ENCODE measurements at regions not wholly inside any gene's neighbourhood (a gene's known extent, or its start where the extent isn't known, plus 50 kb on each side); places are given as distances from the start of the nearest gene placed in this dataset.

- WGBS (ENCODE audit: insufficient coverage) = no CpG with 5 or more reads among the region's 5 CpGs
- Histone ChIP-seq H3K4me3 (ENCODE audit: low read length) (no peak overlapping the region), H3K36me3 (ENCODE audit: control insufficient read depth, insufficient read depth, low read length) (no peaks in the 10 kb centered on the region), H3K27me3 (ENCODE audit: control insufficient read depth, insufficient read depth, low read length) (no peaks in the 10 kb centered on the region), H3K9me3 (replicated peaks; ENCODE audit: control insufficient read depth, low read depth, low read length) (no peaks in the 10 kb centered on the region), H3K4me1 (ENCODE audit: control insufficient read depth, insufficient read depth, low read length) (no peaks in the 10 kb centered on the region), H3K27ac (ENCODE audit: low read length) (no peak overlapping the region)
- no peak for DNase-seq
Observed at GRCh38 chr3:182248349-182248880, 536.7 kb downstream of the SOX2 start.

- Histone ChIP-seq H3K27ac (ENCODE audit: low read length) (no peak overlapping the region), H3K4me3 (ENCODE audit: low read length) (no peak overlapping the region), H3K4me1 (ENCODE audit: control insufficient read depth, insufficient read depth, low read length) (no peaks in the 10 kb centered on the region), H3K36me3 (ENCODE audit: control insufficient read depth, insufficient read depth, low read length) (no peaks in the 10 kb centered on the region), H3K9me3 (replicated peaks; ENCODE audit: control insufficient read depth, low read depth, low read length) (no peaks in the 10 kb centered on the region), H3K27me3 (ENCODE audit: control insufficient read depth, insufficient read depth, low read length) (no peaks in the 10 kb centered on the region)
- no peak for DNase-seq
- WGBS (ENCODE audit: insufficient coverage) = no CpG with 5 or more reads among the region's 5 CpGs
Observed at GRCh38 chr3:182252802-182253201, 540.5 kb upstream of the ATP11B start.

GRCh38 chr3:182255158-182255557 is 538.1 kb upstream of the ATP11B start:
- no peak for DNase-seq
- Histone ChIP-seq H3K4me3 (ENCODE audit: low read length) (no peak overlapping the region), H3K36me3 (ENCODE audit: control insufficient read depth, insufficient read depth, low read length) (no peaks in the 10 kb centered on the region), H3K27ac (ENCODE audit: low read length) (no peak overlapping the region), H3K9me3 (replicated peaks; ENCODE audit: control insufficient read depth, low read depth, low read length) (no peaks in the 10 kb centered on the region), H3K27me3 (ENCODE audit: control insufficient read depth, insufficient read depth, low read length) (peaks cover 5% of the 10 kb centered on the region), H3K4me1 (ENCODE audit: control insufficient read depth, insufficient read depth, low read length) (no peaks in the 10 kb centered on the region)
- no CpG with 5 or more reads among the region's 2 CpGs for WGBS (ENCODE audit: insufficient coverage)

GRCh38 chr3:182257361-182257760 is 535.9 kb upstream of the ATP11B start:
- peaks cover 5% of the 10 kb centered on the region for H3K27me3 ChIP-seq (ENCODE audit: control insufficient read depth, insufficient read depth, low read length)
- H3K4me3 ChIP-seq (ENCODE audit: low read length) = no peak overlapping the region
- no peaks in the 10 kb centered on the region for H3K4me1 ChIP-seq (ENCODE audit: control insufficient read depth, insufficient read depth, low read length)
- no peaks in the 10 kb centered on the region for H3K9me3 ChIP-seq (replicated peaks; ENCODE audit: control insufficient read depth, low read depth, low read length)
- no peak overlapping the region for H3K27ac ChIP-seq (ENCODE audit: low read length)
- WGBS (ENCODE audit: insufficient coverage) = no CpG with 5 or more reads among the region's 4 CpGs
- no peaks in the 10 kb centered on the region for H3K36me3 ChIP-seq (ENCODE audit: control insufficient read depth, insufficient read depth, low read length)
- DNase-seq = no peak

- H3K9me3 ChIP-seq (replicated peaks; ENCODE audit: control insufficient read depth, low read depth, low read length) = no peaks in the 10 kb centered on the region
- H3K4me3 ChIP-seq (ENCODE audit: low read length) = no peak overlapping the region
- H3K27me3 ChIP-seq (ENCODE audit: control insufficient read depth, insufficient read depth, low read length) = peaks cover 5% of the 10 kb centered on the region
- WGBS (ENCODE audit: insufficient coverage) = no CpG with 5 or more reads among the region's 3 CpGs
- no peaks in the 10 kb centered on the region for H3K4me1 ChIP-seq (ENCODE audit: control insufficient read depth, insufficient read depth, low read length)
- H3K27ac ChIP-seq (ENCODE audit: low read length) = no peak overlapping the region
- peak; percentile 64 for DNase-seq
- H3K36me3 ChIP-seq (ENCODE audit: control insufficient read depth, insufficient read depth, low read length) = no peaks in the 10 kb centered on the region
Observed at GRCh38 chr3:182258538-182259177, 534.6 kb upstream of the ATP11B start.

GRCh38 chr3:182259579-182259978 is 533.7 kb upstream of the ATP11B start:
- Histone ChIP-seq H3K36me3 (ENCODE audit: control insufficient read depth, insufficient read depth, low read length) (no peaks in the 10 kb centered on the region), H3K4me1 (ENCODE audit: control insufficient read depth, insufficient read depth, low read length) (no peaks in the 10 kb centered on the region), H3K9me3 (replicated peaks; ENCODE audit: control insufficient read depth, low read depth, low read length) (no peaks in the 10 kb centered on the region), H3K27me3 (ENCODE audit: control insufficient read depth, insufficient read depth, low read length) (peaks cover 5% of the 10 kb centered on the region), H3K4me3 (ENCODE audit: low read length) (no peak overlapping the region), H3K27ac (ENCODE audit: low read length) (no peak overlapping the region)
- peak; percentile 58 for DNase-seq
- WGBS (ENCODE audit: insufficient coverage) = 20% methylated on average over 16 of the region's 17 CpGs

- Histone ChIP-seq H3K4me3 (ENCODE audit: low read length) (no peak overlapping the region), H3K27me3 (ENCODE audit: control insufficient read depth, insufficient read depth, low read length) (peaks cover 5% of the 10 kb centered on the region), H3K27ac (ENCODE audit: low read length) (no peak overlapping the region), H3K36me3 (ENCODE audit: control insufficient read depth, insufficient read depth, low read length) (no peaks in the 10 kb centered on the region), H3K9me3 (replicated peaks; ENCODE audit: control insufficient read depth, low read depth, low read length) (no peaks in the 10 kb centered on the region), H3K4me1 (ENCODE audit: control insufficient read depth, insufficient read depth, low read length) (no peaks in the 10 kb centered on the region)
- no peak for DNase-seq
- no CpG with 5 or more reads among the region's 7 CpGs for WGBS (ENCODE audit: insufficient coverage)
Observed at GRCh38 chr3:182261041-182261440, 532.3 kb upstream of the ATP11B start.

GRCh38 chr3:182268711-182269110 is 524.6 kb upstream of the ATP11B start:
- no peak overlapping the region for H3K4me3 ChIP-seq (ENCODE audit: low read length)
- no peak overlapping the region for H3K27ac ChIP-seq (ENCODE audit: low read length)
- no peaks in the 10 kb centered on the region for H3K4me1 ChIP-seq (ENCODE audit: control insufficient read depth, insufficient read depth, low read length)
- DNase-seq = no peak
- no peaks in the 10 kb centered on the region for H3K36me3 ChIP-seq (ENCODE audit: control insufficient read depth, insufficient read depth, low read length)
- H3K27me3 ChIP-seq (ENCODE audit: control insufficient read depth, insufficient read depth, low read length) = no peaks in the 10 kb centered on the region
- H3K9me3 ChIP-seq (replicated peaks; ENCODE audit: control insufficient read depth, low read depth, low read length) = no peaks in the 10 kb centered on the region
- WGBS (ENCODE audit: insufficient coverage) = 100% methylated on average over 1 of the region's 4 CpGs

- DNase-seq = peak; percentile 1
- Histone ChIP-seq H3K9me3 (replicated peaks; ENCODE audit: control insufficient read depth, low read depth, low read length) (no peaks in the 10 kb centered on the region), H3K4me3 (ENCODE audit: low read length) (no peak overlapping the region), H3K27ac (ENCODE audit: low read length) (no peak overlapping the region), H3K36me3 (ENCODE audit: control insufficient read depth, insufficient read depth, low read length) (no peaks in the 10 kb centered on the region), H3K4me1 (ENCODE audit: control insufficient read depth, insufficient read depth, low read length) (no peaks in the 10 kb centered on the region), H3K27me3 (ENCODE audit: control insufficient read depth, insufficient read depth, low read length) (no peaks in the 10 kb centered on the region)
- 23% methylated on average over 1 of the region's 4 CpGs for WGBS (ENCODE audit: insufficient coverage)
Observed at GRCh38 chr3:182276512-182276911, 516.8 kb upstream of the ATP11B start.

- no peak for DNase-seq
- no peaks in the 10 kb centered on the region for H3K9me3 ChIP-seq (replicated peaks; ENCODE audit: control insufficient read depth, low read depth, low read length)
- H3K4me3 ChIP-seq (ENCODE audit: low read length) = no peak overlapping the region
- no peak overlapping the region for H3K27ac ChIP-seq (ENCODE audit: low read length)
- WGBS (ENCODE audit: insufficient coverage) = 32% methylated on average over 3 of the region's 5 CpGs
- no peaks in the 10 kb centered on the region for H3K36me3 ChIP-seq (ENCODE audit: control insufficient read depth, insufficient read depth, low read length)
- H3K27me3 ChIP-seq (ENCODE audit: control insufficient read depth, insufficient read depth, low read length) = no peaks in the 10 kb centered on the region
- no peaks in the 10 kb centered on the region for H3K4me1 ChIP-seq (ENCODE audit: control insufficient read depth, insufficient read depth, low read length)
Observed at GRCh38 chr3:182284793-182285192, 508.5 kb upstream of the ATP11B start.

GRCh38 chr3:182292591-182292990 is 500.7 kb upstream of the ATP11B start:
- no peaks in the 10 kb centered on the region for H3K27me3 ChIP-seq (ENCODE audit: control insufficient read depth, insufficient read depth, low read length)
- no peaks in the 10 kb centered on the region for H3K4me1 ChIP-seq (ENCODE audit: control insufficient read depth, insufficient read depth, low read length)
- no peak for DNase-seq
- H3K36me3 ChIP-seq (ENCODE audit: control insufficient read depth, insufficient read depth, low read length) = no peaks in the 10 kb centered on the region
- H3K4me3 ChIP-seq (ENCODE audit: low read length) = no peak overlapping the region
- H3K9me3 ChIP-seq (replicated peaks; ENCODE audit: control insufficient read depth, low read depth, low read length) = no peaks in the 10 kb centered on the region
- H3K27ac ChIP-seq (ENCODE audit: low read length) = no peak overlapping the region
- no CpG with 5 or more reads among the region's 1 CpG for WGBS (ENCODE audit: insufficient coverage)
